ENCODE measurements at regions not wholly inside any gene's neighbourhood (a gene's known extent, or its start where the extent isn't known, plus 50 kb on each side); places are given as distances from the start of the nearest gene placed in this dataset.

- DNase-seq: no peak
These were observed 70.6 kb downstream of the VEGFA start for GRCh38 chr6:43840490-43841218.

GRCh38 chr6:43838276-43839036 lies 68.4 kb downstream of the VEGFA start:
- DNase-seq: no peak

- DNase-seq: no peak
These were observed 67.5 kb downstream of the VEGFA start for GRCh38 chr6:43837507-43837906.

- no peak for DNase-seq
These were observed 66.7 kb downstream of the VEGFA start for GRCh38 chr6:43836507-43837240.

All from CD4-positive, alpha-beta T cell treated with Interleukin-17A for 1 hour (primary cell).